Breast epithelium (tissue), 3 donors: ENCODE measurements at regions not wholly inside any gene's neighbourhood (a gene's known extent, or its start where the extent isn't known, plus 50 kb on each side); places are given as distances from the start of the nearest gene placed in this dataset.

Source experiments
- POLR2A ChIP-seq: fragments of 450-650 bp; IDR thresholded peaks from one replicate; pipeline ENCODE4 v1.6.1; 2016; ENCODE audit warnings: antibody characterized with exemption, mild to moderate bottlenecking, moderate library complexity
- POLR2AphosphoS5 ChIP-seq, 3 donors: sonication (generic); formaldehyde crosslinking; IDR thresholded peaks; one replicate each; pipeline ENCODE4 v1.6.1; 2017; ENCODE audit warnings: antibody characterized with exemption in 3 of 3
- TF ChIP-seq, protein P1 (sequence below), 3 donors: fragments of 450-650 bp; IDR thresholded peaks; one replicate each; pipeline ENCODE4 v1.5.1; 2016 to 2017; ENCODE audit warnings: antibody characterized with exemption in 3 of 3, mild to moderate bottlenecking in 3 of 3, moderate library complexity in 3 of 3

DNA sequence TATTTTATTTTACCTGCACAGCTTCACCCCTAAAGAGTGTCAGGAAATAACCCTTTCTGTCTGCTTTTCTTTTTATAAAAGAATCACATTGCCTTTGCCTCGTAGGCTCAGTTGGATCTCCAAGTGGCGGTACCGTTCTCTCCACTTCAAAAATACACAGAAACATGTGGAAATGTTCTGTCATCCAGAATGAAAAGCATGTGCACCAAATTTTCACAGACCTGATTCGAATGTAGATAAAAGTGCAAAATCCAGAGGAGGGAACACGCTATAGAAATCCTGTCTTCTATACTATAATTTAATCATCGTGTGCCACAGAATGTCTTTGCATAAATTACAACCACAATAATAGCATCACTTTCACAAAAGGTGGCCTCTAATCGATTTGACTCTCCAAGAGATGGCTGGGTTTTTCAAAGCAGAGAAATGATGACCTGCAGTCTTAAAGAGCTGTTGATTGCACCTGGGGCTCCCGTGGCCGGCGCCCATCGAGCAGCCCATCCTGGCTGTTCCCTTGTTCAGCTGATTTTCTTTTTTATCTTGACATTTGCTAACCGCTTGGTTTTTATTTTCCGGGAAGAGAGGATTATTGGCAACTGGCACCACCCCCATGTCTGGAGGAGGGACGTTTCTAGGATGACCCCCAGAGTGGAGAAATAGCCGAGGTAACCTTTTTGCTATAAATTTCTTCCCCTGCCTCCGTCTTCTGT, 290.2 kb downstream of the SOX11 start:
- TF ChIP-seq, protein P1, sequence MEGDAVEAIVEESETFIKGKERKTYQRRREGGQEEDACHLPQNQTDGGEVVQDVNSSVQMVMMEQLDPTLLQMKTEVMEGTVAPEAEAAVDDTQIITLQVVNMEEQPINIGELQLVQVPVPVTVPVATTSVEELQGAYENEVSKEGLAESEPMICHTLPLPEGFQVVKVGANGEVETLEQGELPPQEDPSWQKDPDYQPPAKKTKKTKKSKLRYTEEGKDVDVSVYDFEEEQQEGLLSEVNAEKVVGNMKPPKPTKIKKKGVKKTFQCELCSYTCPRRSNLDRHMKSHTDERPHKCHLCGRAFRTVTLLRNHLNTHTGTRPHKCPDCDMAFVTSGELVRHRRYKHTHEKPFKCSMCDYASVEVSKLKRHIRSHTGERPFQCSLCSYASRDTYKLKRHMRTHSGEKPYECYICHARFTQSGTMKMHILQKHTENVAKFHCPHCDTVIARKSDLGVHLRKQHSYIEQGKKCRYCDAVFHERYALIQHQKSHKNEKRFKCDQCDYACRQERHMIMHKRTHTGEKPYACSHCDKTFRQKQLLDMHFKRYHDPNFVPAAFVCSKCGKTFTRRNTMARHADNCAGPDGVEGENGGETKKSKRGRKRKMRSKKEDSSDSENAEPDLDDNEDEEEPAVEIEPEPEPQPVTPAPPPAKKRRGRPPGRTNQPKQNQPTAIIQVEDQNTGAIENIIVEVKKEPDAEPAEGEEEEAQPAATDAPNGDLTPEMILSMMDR (IDR thresholded peaks at IDR 0.05) = no peak
- no peak for TF ChIP-seq POLR2A
- TF ChIP-seq POLR2AphosphoS5 (IDR thresholded peaks at IDR 0.05) = no peak
